HL-60 (cell line): ENCODE measurements at regions not wholly inside any gene's neighbourhood (a gene's known extent, or its start where the extent isn't known, plus 50 kb on each side); places are given as distances from the start of the nearest gene placed in this dataset.

Experiments used
- CTCF ChIP-seq: IDR thresholded peaks from one replicate; pipeline ENCODE4 v1.5.1; 2011; ENCODE audit warnings: low read length, control low read depth, inconsistent platforms; ENCODE audit not compliant: insufficient read depth
- POLR2AphosphoS5 ChIP-seq: IDR thresholded peaks from 2 replicates; pipeline ENCODE4 v1.6.1; 2012; ENCODE audit warnings: low read depth

GRCh38 chr5:160966921-160967320 is 114.9 kb upstream of the ATP10B start:
- TF ChIP-seq CTCF (no peak), POLR2AphosphoS5 (no peak)
